ENCODE measurements at regions not wholly inside any gene's neighbourhood (a gene's known extent, or its start where the extent isn't known, plus 50 kb on each side); places are given as distances from the start of the nearest gene placed in this dataset.

DNA sequence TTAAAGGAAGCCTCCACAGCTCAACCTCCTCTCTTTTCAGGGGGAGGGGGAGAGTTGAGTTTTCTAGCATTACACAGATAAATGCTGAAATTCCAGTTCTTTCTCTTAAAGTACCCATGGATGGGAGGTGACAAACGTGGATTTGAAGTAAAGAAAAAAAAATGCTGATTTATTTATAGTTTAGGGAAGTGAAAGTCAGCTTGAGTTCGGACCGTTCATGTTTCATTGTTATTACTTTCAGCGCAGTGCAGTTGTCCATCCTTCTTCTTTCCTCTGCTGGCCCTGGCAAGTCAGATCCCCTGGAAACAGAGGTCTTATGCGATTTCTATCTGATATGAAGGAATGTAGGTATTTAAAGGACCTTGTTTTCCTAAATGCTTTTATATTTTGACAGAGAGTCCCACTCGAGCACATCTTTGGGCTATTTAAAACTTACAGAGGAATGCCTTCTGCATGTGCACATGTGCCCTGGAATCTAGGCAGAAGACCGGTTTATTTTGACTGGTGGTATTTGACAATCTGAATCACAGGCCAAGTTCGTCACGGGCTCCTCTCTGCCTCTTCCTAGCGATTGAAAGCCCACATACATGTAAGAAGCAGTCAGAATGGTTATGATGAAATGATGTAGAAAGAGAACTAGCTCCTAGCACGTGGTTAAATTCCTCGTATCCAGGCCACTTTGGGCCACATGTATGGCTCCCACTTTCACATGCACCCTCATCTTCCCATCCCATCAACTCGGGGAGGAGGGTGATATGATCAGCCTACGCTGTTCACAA, 385.2 kb upstream of the KLF4 start:
- ATAC-seq (ENCODE audit: low FRiP score) (no peak), DNase-seq (ENCODE audit: low spot score) (no peak)
- TF ChIP-seq, protein P1, sequence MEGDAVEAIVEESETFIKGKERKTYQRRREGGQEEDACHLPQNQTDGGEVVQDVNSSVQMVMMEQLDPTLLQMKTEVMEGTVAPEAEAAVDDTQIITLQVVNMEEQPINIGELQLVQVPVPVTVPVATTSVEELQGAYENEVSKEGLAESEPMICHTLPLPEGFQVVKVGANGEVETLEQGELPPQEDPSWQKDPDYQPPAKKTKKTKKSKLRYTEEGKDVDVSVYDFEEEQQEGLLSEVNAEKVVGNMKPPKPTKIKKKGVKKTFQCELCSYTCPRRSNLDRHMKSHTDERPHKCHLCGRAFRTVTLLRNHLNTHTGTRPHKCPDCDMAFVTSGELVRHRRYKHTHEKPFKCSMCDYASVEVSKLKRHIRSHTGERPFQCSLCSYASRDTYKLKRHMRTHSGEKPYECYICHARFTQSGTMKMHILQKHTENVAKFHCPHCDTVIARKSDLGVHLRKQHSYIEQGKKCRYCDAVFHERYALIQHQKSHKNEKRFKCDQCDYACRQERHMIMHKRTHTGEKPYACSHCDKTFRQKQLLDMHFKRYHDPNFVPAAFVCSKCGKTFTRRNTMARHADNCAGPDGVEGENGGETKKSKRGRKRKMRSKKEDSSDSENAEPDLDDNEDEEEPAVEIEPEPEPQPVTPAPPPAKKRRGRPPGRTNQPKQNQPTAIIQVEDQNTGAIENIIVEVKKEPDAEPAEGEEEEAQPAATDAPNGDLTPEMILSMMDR (IDR thresholded peaks at IDR 0.05) = no peak

DNA sequence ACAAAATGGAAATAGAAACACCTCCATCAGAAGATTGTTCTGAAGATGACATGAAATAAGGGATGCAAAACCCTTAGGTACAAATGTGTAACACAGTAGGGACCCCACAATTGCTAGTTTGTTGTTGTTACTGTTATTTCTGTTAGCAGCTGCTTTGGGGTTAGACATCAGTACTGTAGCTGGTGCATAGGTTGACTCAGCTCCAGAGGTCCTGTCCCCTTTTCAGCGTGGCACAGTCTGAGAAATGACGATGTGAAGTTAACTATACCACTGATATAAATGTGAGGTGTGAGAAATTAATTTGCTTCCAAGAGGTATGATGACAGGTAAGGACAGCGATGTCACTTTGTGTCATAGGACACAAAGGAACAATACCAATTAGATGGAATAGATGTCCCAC, 384.6 kb upstream of the KLF4 start:
- DNase-seq (ENCODE audit: low spot score) (no peak), ATAC-seq (ENCODE audit: low FRiP score) (no peak)
- TF ChIP-seq, protein P1 (IDR thresholded peaks at IDR 0.05) = no peak

DNA sequence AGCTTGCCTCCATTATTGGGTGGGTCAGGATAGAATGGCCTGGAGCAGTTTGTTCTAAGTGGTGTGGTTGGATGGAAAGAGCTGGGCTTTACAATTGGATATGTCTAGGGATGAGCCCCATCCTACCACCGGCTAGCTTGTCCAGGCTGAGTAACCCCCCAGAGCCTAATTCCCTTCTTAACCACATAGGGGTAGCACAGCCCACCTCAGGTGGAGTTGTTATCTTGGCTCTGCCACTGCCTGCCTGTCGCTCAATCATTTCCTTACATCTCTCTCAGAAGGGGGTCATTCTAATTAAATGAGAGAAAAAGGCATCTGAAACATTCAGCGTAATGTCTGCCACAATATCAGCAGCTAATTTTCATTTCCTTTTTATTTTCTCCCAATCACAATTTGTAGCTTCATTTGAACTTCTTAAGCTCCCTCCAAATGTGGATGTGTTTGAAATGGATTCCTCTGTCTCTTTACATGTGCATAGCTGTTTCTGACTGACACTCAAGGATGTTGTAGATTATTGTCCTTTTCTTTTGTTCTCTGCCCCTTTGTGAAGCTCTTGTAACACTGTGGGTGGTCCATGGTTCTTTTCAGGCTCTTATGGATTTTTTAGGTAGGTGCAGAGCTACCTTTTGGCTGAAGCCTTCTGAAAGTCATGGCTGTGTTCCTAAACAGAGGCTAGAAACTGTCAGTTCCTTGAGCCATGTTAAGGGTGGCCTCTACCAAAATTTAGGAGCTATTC, 383.1 kb upstream of the KLF4 start:
- ATAC-seq (ENCODE audit: low FRiP score) (no peak), DNase-seq (ENCODE audit: low spot score) (no peak)
- TF ChIP-seq, protein P1 (IDR thresholded peaks at IDR 0.05) = no peak

DNA sequence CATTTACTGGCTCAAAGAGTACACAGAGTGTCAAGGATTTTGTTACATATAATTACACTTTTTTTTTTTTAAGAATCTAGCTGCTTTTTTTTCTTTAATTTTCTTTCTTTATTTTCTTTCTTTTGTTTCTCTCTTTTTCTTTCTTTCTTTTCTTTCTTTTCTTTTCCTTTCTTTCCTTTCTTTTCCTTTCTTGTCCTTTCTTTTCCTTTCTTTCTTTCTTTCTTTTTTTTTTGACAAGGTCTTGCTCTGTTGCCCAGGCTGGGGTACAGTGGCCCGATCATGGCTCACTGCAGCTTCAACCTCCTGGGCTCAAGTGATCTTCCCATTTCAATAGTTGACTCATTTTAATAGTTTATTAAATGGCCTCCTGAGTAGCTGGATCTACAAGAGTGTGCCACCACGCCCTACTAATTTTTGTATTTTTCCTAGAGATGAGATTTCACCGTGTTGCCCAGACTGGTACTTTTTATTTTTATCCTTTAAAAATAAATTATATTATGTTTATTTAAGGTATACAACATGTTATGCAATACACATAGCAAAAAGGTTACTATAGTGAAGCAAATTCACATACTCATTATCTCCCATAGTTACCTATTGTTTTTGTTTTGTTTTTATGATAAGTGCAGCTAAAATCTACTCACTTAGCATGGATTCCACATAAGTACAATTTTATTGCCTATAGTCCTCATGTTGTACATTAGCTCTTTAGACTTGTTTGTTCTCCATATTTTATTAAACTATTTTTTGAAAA, 381.5 kb upstream of the KLF4 start:
- TF ChIP-seq, protein P1 (IDR thresholded peaks at IDR 0.05) = no peak
- no peak for ATAC-seq (ENCODE audit: low FRiP score)
- DNase-seq (ENCODE audit: low spot score) = no peak

DNA sequence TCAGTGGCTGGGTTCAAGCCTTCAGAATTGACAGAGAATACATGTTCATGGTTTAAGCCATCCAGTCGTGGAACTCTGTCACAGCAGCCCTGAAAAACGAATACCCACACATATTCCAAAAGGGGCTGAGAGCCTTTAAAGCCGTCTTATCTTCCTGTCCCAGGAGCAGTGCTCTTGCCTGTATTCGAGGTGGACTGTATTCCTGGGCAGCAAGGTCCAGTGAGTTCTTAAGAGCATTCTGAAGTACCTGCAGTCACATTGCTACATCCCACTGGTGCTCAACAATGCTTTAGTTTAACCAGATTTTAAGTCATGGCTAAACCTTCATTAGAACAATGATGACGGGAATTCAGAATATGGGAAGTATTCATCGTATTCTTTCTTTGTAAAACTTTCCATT, 380.7 kb upstream of the KLF4 start:
- no peak for DNase-seq (ENCODE audit: low spot score)
- no peak for ATAC-seq (ENCODE audit: low FRiP score)
- TF ChIP-seq, protein P1 (IDR thresholded peaks at IDR 0.05) = no peak

DNA sequence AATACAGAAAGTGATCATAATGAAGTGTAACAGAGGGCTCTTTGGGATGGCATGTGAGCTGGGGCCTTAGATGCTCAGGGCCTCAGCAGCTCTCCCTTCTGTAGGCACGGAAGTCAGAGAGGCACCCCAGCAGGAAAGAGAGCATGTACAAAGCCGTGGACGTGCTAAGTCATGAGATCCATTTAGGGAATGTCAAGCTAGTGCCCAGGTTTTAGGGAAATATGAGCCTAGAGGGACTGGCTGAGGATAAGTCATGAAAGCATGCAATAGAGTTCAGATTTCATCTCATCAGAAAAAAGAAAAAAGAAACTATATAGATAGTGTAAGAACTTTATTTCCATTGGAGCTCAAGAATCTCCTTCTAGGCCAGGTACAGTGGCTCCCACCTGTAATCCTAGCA, 379.5 kb upstream of the KLF4 start:
- ATAC-seq (ENCODE audit: low FRiP score) = no peak

More for the DNA sequence above, 379.5 kb upstream of the KLF4 start:
- TF ChIP-seq, protein P1 (IDR thresholded peaks at IDR 0.05) = no peak
- DNase-seq (ENCODE audit: low spot score) = no peak
